ENCODE measurements at regions not wholly inside any gene's neighbourhood (a gene's known extent, or its start where the extent isn't known, plus 50 kb on each side); places are given as distances from the start of the nearest gene placed in this dataset.
A peak's percentile ranks its signal among the peaks of the same experiment; 100 is the strongest.

GRCh38 chr10:78929541-78929940, 139.2 kb upstream of the ZMIZ1 start:
- no peaks in the 10 kb centered on the region for H3K27me3 ChIP-seq (ENCODE audit: control insufficient read depth, insufficient read depth, low read length)
- H3K4me1 ChIP-seq (ENCODE audit: control insufficient read depth, extremely low read depth, insufficient read depth, low read length): peaks cover 23% of the 10 kb centered on the region
- H3K4me3 ChIP-seq (replicated peaks in 1 of 4; ENCODE audit: control extremely low read depth in 1 of 4, insufficient read depth in 1 of 4, low read depth in 3 of 4, low read length in 4 of 4): no peak overlapping the region
- no peaks in the 10 kb centered on the region for H3K9me3 ChIP-seq (ENCODE audit: control insufficient read depth, insufficient read depth, low read depth, low read length)
- H3K36me3 ChIP-seq (ENCODE audit: control insufficient read depth, insufficient read depth, low read length): no peaks in the 10 kb centered on the region
- no peak for DNase-seq (ENCODE audit: low read depth in 2 of 2)
- H2AFZ ChIP-seq (ENCODE audit: low read length): no peak overlapping the region
- H3K79me2 ChIP-seq (ENCODE audit: control insufficient read depth, insufficient read depth, low read length): no peaks in the 10 kb centered on the region
- no peak overlapping the region for H3K4me2 ChIP-seq (ENCODE audit: extremely low read depth, insufficient read depth, low read length)
- H3K27ac ChIP-seq (ENCODE audit: insufficient read depth, low read length): no peak overlapping the region
- no peak overlapping the region for H3K9ac ChIP-seq (ENCODE audit: insufficient read depth, low read length)
- TF ChIP-seq EZH2 (IDR thresholded peaks at IDR 0.05; ENCODE audit: low read length, missing control alignments) (no peak), CTCF (conservative IDR thresholded peaks at IDR 0.05 in 1 of 2, IDR thresholded peaks at IDR 0.05 in 1 of 2; ENCODE audit: low read depth in 1 of 2, low read length in 2 of 2) (no peak)
- H4K20me1 ChIP-seq (ENCODE audit: control insufficient read depth, extremely low read depth, insufficient read depth, low read length): no peaks in the 10 kb centered on the region

DNA sequence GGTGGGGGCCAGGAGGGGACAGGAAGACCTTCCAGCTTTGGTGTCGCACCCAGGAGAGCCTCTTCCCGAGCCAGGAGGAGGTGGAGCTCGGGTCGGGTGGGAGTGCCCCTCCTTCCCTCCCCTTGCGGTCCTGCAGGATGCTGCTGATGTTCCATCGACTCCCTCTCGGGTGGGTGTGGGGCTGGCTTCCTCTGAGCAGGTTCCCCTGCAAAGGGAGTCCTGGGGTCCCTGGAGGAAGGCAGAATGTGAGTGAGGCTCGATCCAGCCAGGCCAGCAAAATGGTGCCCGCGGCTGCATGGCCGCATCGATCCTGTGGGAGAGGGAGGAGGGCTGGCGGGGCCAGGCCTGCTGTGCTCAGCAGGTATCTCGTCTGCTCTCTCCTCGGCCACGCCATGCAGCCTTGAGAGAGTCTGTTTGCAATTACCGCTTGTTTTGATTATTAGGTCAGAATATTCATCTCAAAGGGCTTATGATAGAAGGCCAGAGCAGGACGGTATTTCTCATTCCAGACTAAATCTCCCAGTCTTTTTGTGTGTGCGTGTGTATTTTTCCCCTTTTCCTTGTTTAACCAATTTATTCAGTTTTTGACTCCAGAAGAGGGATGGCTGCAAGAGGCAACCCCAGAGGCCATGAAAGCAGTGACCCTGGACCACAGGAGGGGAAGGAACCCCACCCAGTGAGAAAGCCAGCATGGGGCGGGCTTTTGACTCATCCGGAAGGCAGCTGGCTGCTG, 137.3 kb upstream of the ZMIZ1 start:
- no peak overlapping the region for H3K4me3 ChIP-seq (replicated peaks in 1 of 4; ENCODE audit: control extremely low read depth in 1 of 4, insufficient read depth in 1 of 4, low read depth in 3 of 4, low read length in 4 of 4)
- H3K9ac ChIP-seq (ENCODE audit: insufficient read depth, low read length): no peak overlapping the region
- no peak overlapping the region for H2AFZ ChIP-seq (ENCODE audit: low read length)
- no peaks in the 10 kb centered on the region for H4K20me1 ChIP-seq (ENCODE audit: control insufficient read depth, extremely low read depth, insufficient read depth, low read length)
- peak overlapping the region; percentile 38 for H3K27ac ChIP-seq (ENCODE audit: insufficient read depth, low read length)
- H3K36me3 ChIP-seq (ENCODE audit: control insufficient read depth, insufficient read depth, low read length): no peaks in the 10 kb centered on the region
- no peak overlapping the region for H3K4me2 ChIP-seq (ENCODE audit: extremely low read depth, insufficient read depth, low read length)
- TF ChIP-seq EZH2 (IDR thresholded peaks at IDR 0.05; ENCODE audit: low read length, missing control alignments) (no peak), CTCF (conservative IDR thresholded peaks at IDR 0.05 in 1 of 2, IDR thresholded peaks at IDR 0.05 in 1 of 2; ENCODE audit: low read depth in 1 of 2, low read length in 2 of 2) (no peak)
- H3K79me2 ChIP-seq (ENCODE audit: control insufficient read depth, insufficient read depth, low read length): no peaks in the 10 kb centered on the region
- peaks cover 18% of the 10 kb centered on the region for H3K4me1 ChIP-seq (ENCODE audit: control insufficient read depth, extremely low read depth, insufficient read depth, low read length)
- no peaks in the 10 kb centered on the region for H3K27me3 ChIP-seq (ENCODE audit: control insufficient read depth, insufficient read depth, low read length)
- H3K9me3 ChIP-seq (ENCODE audit: control insufficient read depth, insufficient read depth, low read depth, low read length): no peaks in the 10 kb centered on the region
- DNase-seq (ENCODE audit: low read depth in 2 of 2): peak; percentile 91 to 94

- Histone ChIP-seq H3K4me3 (replicated peaks in 1 of 4; ENCODE audit: control extremely low read depth in 1 of 4, insufficient read depth in 1 of 4, low read depth in 3 of 4, low read length in 4 of 4) (no peak overlapping the region), H3K79me2 (ENCODE audit: control insufficient read depth, insufficient read depth, low read length) (no peaks in the 10 kb centered on the region), H3K9me3 (ENCODE audit: control insufficient read depth, insufficient read depth, low read depth, low read length) (no peaks in the 10 kb centered on the region), H3K27me3 (ENCODE audit: control insufficient read depth, insufficient read depth, low read length) (no peaks in the 10 kb centered on the region), H3K9ac (ENCODE audit: insufficient read depth, low read length) (no peak overlapping the region), H3K4me2 (ENCODE audit: extremely low read depth, insufficient read depth, low read length) (no peak overlapping the region), H3K36me3 (ENCODE audit: control insufficient read depth, insufficient read depth, low read length) (no peaks in the 10 kb centered on the region), H3K27ac (ENCODE audit: insufficient read depth, low read length) (no peak overlapping the region), H3K4me1 (ENCODE audit: control insufficient read depth, extremely low read depth, insufficient read depth, low read length) (peaks cover 18% of the 10 kb centered on the region), H4K20me1 (ENCODE audit: control insufficient read depth, extremely low read depth, insufficient read depth, low read length) (no peaks in the 10 kb centered on the region), H2AFZ (ENCODE audit: low read length) (no peak overlapping the region)
- DNase-seq (ENCODE audit: low read depth in 2 of 2): no peak
- TF ChIP-seq EZH2 (IDR thresholded peaks at IDR 0.05; ENCODE audit: low read length, missing control alignments) (no peak), CTCF (conservative IDR thresholded peaks at IDR 0.05 in 1 of 2, IDR thresholded peaks at IDR 0.05 in 1 of 2; ENCODE audit: low read depth in 1 of 2, low read length in 2 of 2) (no peak)
These were observed 136.7 kb upstream of the ZMIZ1 start for GRCh38 chr10:78932054-78932386.
